Stomach smooth muscle (tissue), 2 donors: ENCODE measurements at regions not wholly inside any gene's neighbourhood (a gene's known extent, or its start where the extent isn't known, plus 50 kb on each side); places are given as distances from the start of the nearest gene placed in this dataset.

Experiments used
- H3K27ac ChIP-seq: one replicate; pipeline ENCODE4 v1.7.0; 2013; ENCODE audit warnings: mild to moderate bottlenecking, low read length, inconsistent platforms
- H3K27me3 ChIP-seq, 2 donors: one replicate each; pipeline ENCODE4 v1.7.0; 2013; ENCODE audit warnings: low read length in 2 of 2; ENCODE audit not compliant: insufficient read depth in 2 of 2, control insufficient read depth in 1 of 2
- H3K36me3 ChIP-seq, 2 donors: one replicate each; pipeline ENCODE4 v1.7.0; 2013; ENCODE audit warnings: low read length in 2 of 2; ENCODE audit not compliant: control insufficient read depth in 2 of 2, insufficient read depth in 2 of 2
- H3K4me1 ChIP-seq: one replicate; pipeline ENCODE4 v1.7.0; 2013; ENCODE audit warnings: low read length; ENCODE audit not compliant: control insufficient read depth, insufficient read depth
- H3K4me3 ChIP-seq, 2 donors: one replicate each; pipeline ENCODE4 v1.7.0; 2013; ENCODE audit warnings: low read length in 2 of 2
- H3K9ac ChIP-seq, 2 donors: one replicate each; pipeline ENCODE4 v1.7.0; 2013; ENCODE audit warnings: low read length in 2 of 2, mild to moderate bottlenecking in 1 of 2
- H3K9me3 ChIP-seq, 2 donors: one replicate each; pipeline ENCODE4 v1.7.0; 2013; ENCODE audit warnings: low read length in 2 of 2; ENCODE audit not compliant: control insufficient read depth in 2 of 2
- donor health status: healthy.
- donor health status: Pancreatic carcinoma.

GRCh38 chr12:98419081-98419794 lies 96.2 kb upstream of the TMPO start:
- H3K27me3 ChIP-seq = no peaks in the 10 kb centered on the region
- peak overlapping the region; percentile 41 for H3K27ac ChIP-seq
- H3K4me3 ChIP-seq = peak overlapping the region in 1 of 2 donors; percentile 54
- H3K36me3 ChIP-seq = no peaks in the 10 kb centered on the region
- no peaks in the 10 kb centered on the region for H3K9me3 ChIP-seq
- no peak overlapping the region for H3K9ac ChIP-seq
- H3K4me1 ChIP-seq = peaks cover 18% of the 10 kb centered on the region

- Histone ChIP-seq H3K9me3 (no peaks in the 10 kb centered on the region), H3K4me3 (no peak overlapping the region), H3K36me3 (no peaks in the 10 kb centered on the region), H3K27ac (no peak overlapping the region), H3K27me3 (no peaks in the 10 kb centered on the region), H3K9ac (no peak overlapping the region), H3K4me1 (peaks cover 18% of the 10 kb centered on the region)
Measured at GRCh38 chr12:98419795-98420404, 95.5 kb upstream of the TMPO start.

GRCh38 chr12:98420461-98420860 lies 94.9 kb upstream of the TMPO start:
- Histone ChIP-seq H3K9me3 (no peaks in the 10 kb centered on the region), H3K4me3 (no peak overlapping the region), H3K4me1 (peaks cover 18% of the 10 kb centered on the region), H3K27ac (no peak overlapping the region), H3K27me3 (no peaks in the 10 kb centered on the region), H3K9ac (no peak overlapping the region), H3K36me3 (no peaks in the 10 kb centered on the region)

- Histone ChIP-seq H3K36me3 (no peaks in the 10 kb centered on the region), H3K4me3 (no peak overlapping the region), H3K27me3 (no peaks in the 10 kb centered on the region), H3K9me3 (no peaks in the 10 kb centered on the region), H3K9ac (no peak overlapping the region), H3K27ac (no peak overlapping the region), H3K4me1 (peaks cover 18% of the 10 kb centered on the region)
Measured at GRCh38 chr12:98421316-98421715, 94.1 kb upstream of the TMPO start.

DNA sequence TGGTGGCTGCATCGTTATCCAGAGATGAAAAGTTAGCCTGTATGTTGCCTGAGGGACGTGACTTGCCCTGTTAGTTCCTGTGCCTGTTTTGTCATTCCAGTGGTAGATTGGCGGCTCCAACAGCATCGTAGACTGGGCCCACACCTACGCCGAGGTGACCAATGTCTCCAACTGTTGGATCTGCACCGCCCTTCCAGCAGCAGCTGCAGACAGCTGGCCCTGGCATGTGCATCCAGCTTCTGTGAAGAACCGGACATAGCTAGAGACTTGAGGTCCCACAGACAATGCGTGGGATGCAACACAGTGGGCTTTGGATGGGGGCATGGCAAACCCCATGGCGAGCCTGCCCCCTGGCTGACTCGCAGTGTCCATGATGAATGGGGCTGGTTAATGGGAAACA lies 93.0 kb upstream of the TMPO start:
- Histone ChIP-seq H3K4me3 (no peak overlapping the region), H3K9ac (no peak overlapping the region), H3K27ac (no peak overlapping the region), H3K27me3 (no peaks in the 10 kb centered on the region), H3K36me3 (no peaks in the 10 kb centered on the region), H3K4me1 (peaks cover 15% of the 10 kb centered on the region), H3K9me3 (no peaks in the 10 kb centered on the region)

DNA sequence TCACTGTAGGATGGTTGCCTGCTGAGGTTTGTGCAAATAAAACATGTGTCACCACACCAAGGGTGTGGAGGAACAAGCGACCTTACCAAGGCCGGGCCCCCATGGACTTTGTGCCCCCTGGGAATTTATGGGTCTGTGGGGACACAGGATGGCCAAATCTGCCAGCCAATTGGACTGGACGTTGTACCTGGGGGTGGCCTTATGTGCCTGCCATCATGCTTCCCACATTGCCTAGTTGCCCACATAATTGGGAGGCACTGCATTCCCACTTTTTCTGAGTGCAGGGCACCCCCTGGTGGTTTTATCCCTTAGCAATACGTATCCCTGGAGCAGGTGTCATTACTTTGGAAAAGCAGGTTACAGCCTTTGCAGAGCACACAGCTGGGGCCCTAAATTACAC lies 92.6 kb upstream of the TMPO start:
- Histone ChIP-seq H3K9ac (no peak overlapping the region), H3K4me1 (peaks cover 14% of the 10 kb centered on the region), H3K27ac (no peak overlapping the region), H3K4me3 (no peak overlapping the region), H3K9me3 (no peaks in the 10 kb centered on the region), H3K27me3 (no peaks in the 10 kb centered on the region), H3K36me3 (no peaks in the 10 kb centered on the region)

DNA sequence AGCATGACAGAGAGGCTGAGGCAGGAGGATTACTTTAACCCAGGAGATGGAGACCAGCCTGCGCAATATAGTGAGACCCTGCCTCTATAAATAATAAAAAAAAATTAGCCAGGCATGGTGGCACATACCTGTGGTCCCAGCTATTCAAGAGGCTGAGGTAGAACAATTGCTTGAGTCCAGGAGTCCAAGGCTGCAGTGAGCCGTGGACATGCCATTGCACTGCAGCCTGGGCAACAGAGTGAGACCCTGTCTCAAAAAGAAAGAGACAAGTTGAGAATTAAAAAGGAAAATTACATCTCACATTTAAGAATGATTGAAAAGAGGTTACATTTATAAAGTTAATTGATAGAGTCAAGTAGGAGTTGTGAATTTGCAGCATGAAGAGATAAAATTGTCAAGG lies 91.4 kb upstream of the TMPO start:
- Histone ChIP-seq H3K36me3 (no peaks in the 10 kb centered on the region), H3K27me3 (no peaks in the 10 kb centered on the region), H3K4me1 (peaks cover 6% of the 10 kb centered on the region), H3K9ac (no peak overlapping the region), H3K9me3 (no peaks in the 10 kb centered on the region), H3K27ac (no peak overlapping the region), H3K4me3 (no peak overlapping the region)

GRCh38 chr12:98424726-98425401 lies 90.5 kb upstream of the TMPO start:
- H3K4me1 ChIP-seq = peaks cover 3% of the 10 kb centered on the region
- no peak overlapping the region for H3K4me3 ChIP-seq
- H3K27ac ChIP-seq = no peak overlapping the region
- H3K36me3 ChIP-seq = no peaks in the 10 kb centered on the region
- no peaks in the 10 kb centered on the region for H3K27me3 ChIP-seq
- no peak overlapping the region for H3K9ac ChIP-seq
- H3K9me3 ChIP-seq = no peaks in the 10 kb centered on the region

DNA sequence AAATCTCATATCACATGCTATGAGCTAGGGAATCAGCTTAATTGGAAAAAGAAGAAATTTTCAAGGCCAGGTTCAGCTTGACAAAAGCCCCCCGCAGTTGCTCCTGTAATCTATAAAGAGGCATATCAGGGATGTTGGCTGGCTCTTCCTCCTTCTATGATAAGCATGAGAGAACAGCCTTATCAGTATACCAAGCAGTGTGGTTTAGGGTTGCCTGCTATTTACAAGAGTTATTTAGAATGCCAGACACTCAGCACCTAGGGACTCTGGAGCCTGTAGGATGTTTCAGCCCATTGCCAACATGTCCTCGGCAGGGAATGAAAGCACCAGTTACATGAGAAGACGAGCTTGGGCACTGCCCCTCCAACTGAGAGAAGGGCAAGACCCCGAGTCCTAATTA lies 89.5 kb upstream of the TMPO start:
- H3K9ac ChIP-seq = no peak overlapping the region
- H3K36me3 ChIP-seq = no peaks in the 10 kb centered on the region
- no peaks in the 10 kb centered on the region for H3K9me3 ChIP-seq
- H3K4me3 ChIP-seq = no peak overlapping the region
- H3K27me3 ChIP-seq = no peaks in the 10 kb centered on the region
- H3K4me1 ChIP-seq = no peaks in the 10 kb centered on the region
- H3K27ac ChIP-seq = no peak overlapping the region

GRCh38 chr12:98431089-98431488 lies 84.3 kb upstream of the TMPO start:
- no peaks in the 10 kb centered on the region for H3K4me1 ChIP-seq
- no peaks in the 10 kb centered on the region for H3K9me3 ChIP-seq
- no peaks in the 10 kb centered on the region for H3K36me3 ChIP-seq
- H3K27me3 ChIP-seq = no peaks in the 10 kb centered on the region
- no peak overlapping the region for H3K9ac ChIP-seq
- no peak overlapping the region for H3K27ac ChIP-seq
- no peak overlapping the region for H3K4me3 ChIP-seq

GRCh38 chr12:98437166-98437565 lies 78.2 kb upstream of the TMPO start:
- no peaks in the 10 kb centered on the region for H3K9me3 ChIP-seq
- no peak overlapping the region for H3K27ac ChIP-seq
- H3K4me3 ChIP-seq = no peak overlapping the region
- no peaks in the 10 kb centered on the region for H3K27me3 ChIP-seq
- no peaks in the 10 kb centered on the region for H3K36me3 ChIP-seq
- H3K9ac ChIP-seq = no peak overlapping the region
- no peaks in the 10 kb centered on the region for H3K4me1 ChIP-seq
